Panc1 (cell line): ENCODE measurements at regions not wholly inside any gene's neighbourhood (a gene's known extent, or its start where the extent isn't known, plus 50 kb on each side); places are given as distances from the start of the nearest gene placed in this dataset.

Experiments used
- ATAC-seq: fragments of 200-7000 bp; cut with Tn5 transposase; 2 replicates; pipeline ENCODE4 v1.9.1; 2020; ENCODE audit warnings: mild to moderate bottlenecking, moderate library complexity
- BruUV-seq: library from RNA; stranded (reverse); fragments of 400-500 nt; replicated peaks from 2 replicates; lab custom pipeline; 2021; lab: Mats Ljungman, UMichigan
- CTCF ChIA-PET: fragments of 300-600 bp; sonication (Branson Sonifier 250); formaldehyde crosslinking; loops from one replicate; lab custom pipeline; 2022; ENCODE audit warnings: antibody characterized with exemption; lab: Charles Lee
- POLR2A ChIA-PET: fragments of 300-600 bp; sonication (Branson Sonifier 250); formaldehyde crosslinking; loops from one replicate; lab custom pipeline; 2022; ENCODE audit warnings: antibody characterized with exemption; lab: Charles Lee
- DNase-seq: peaks from one replicate; pipeline ENCODE4 v3.0.0-alpha.2; 2010; ENCODE audit warnings: low read depth, low spot score
- H3K27ac ChIP-seq: 2 replicates; pipeline ENCODE4 v1.5.1; 2011; ENCODE audit warnings: mild to moderate bottlenecking, low read length, inconsistent platforms
- H3K27me3 ChIP-seq: fragments of 200-500 bp; sonication (Bioruptor generic); 2 replicates; pipeline ENCODE4 v1.6.0; 2014; ENCODE audit warnings: low read length, inconsistent platforms; ENCODE audit not compliant: control insufficient read depth, insufficient read depth
- H3K36me3 ChIP-seq: fragments of 200-500 bp; sonication (Bioruptor generic); 2 replicates; pipeline ENCODE4 v1.5.1; 2014; ENCODE audit warnings: inconsistent platforms, mild to moderate bottlenecking, low read length, moderate library complexity; ENCODE audit not compliant: control insufficient read depth, insufficient read depth
- H3K4me1 ChIP-seq: 2 replicates; pipeline ENCODE4 v1.5.1; 2011; ENCODE audit warnings: inconsistent platforms, mild to moderate bottlenecking, low read length, moderate library complexity; ENCODE audit not compliant: control insufficient read depth, insufficient read depth
- H3K4me3 ChIP-seq, 2 experiments: 2 replicates each; pipeline ENCODE4 v1.5.1; 2011 to 2012; ENCODE audit warnings: low read depth in 2 of 2, low read length in 2 of 2, mild to moderate bottlenecking in 2 of 2, inconsistent platforms in 1 of 2, moderate library complexity in 1 of 2
- H3K9me3 ChIP-seq: fragments of 200-500 bp; sonication (Bioruptor generic); 2 replicates; pipeline ENCODE4 v1.5.1; 2014; ENCODE audit warnings: low read depth, mild to moderate bottlenecking, inconsistent platforms, low read length, moderate library complexity; ENCODE audit not compliant: control insufficient read depth, insufficient read depth
- CTCF ChIP-seq: fragments of 450-650 bp; IDR thresholded peaks from 2 replicates; pipeline ENCODE4 v1.5.1; 2017; ENCODE audit warnings: mild to moderate bottlenecking
- POLR2AphosphoS5 ChIP-seq: IDR thresholded peaks from 2 replicates; pipeline ENCODE4 v1.6.1; 2012; ENCODE audit warnings: mild to moderate bottlenecking, low read depth, low read length, moderate library complexity
- REST ChIP-seq, 2 experiments: IDR thresholded peaks; 2 replicates each; pipeline ENCODE4 v1.6.1; 2011 to 2012; ENCODE audit warnings: low read depth in 2 of 2, control low read depth in 1 of 2, low read length in 1 of 2, mild to moderate bottlenecking in 1 of 2, moderate library complexity in 1 of 2; ENCODE audit not compliant: insufficient read depth in 1 of 2
- SIN3A ChIP-seq: IDR thresholded peaks from 2 replicates; pipeline ENCODE4 v1.6.1; 2012; ENCODE audit warnings: low read depth, mild to moderate bottlenecking, low read length, moderate library complexity, borderline replicate concordance; ENCODE audit not compliant: insufficient read depth
- TCF7L2 ChIP-seq: IDR thresholded peaks from 2 replicates; pipeline ENCODE4 v1.6.1; 2011; ENCODE audit warnings: mild to moderate bottlenecking, low read depth, low read length, inconsistent platforms
- in situ Hi-C: cut with HindIII; loops from 2 replicates; pipeline ENCODE4 v1.10.0; 2016; ENCODE audit warnings: low sequenced_read_pairs, low pct_unique_long_range_greater_than_20kb
- intact Hi-C: fragments of 100-400 bp; cut with micrococcal nuclease; formaldehyde crosslinking; loops from one replicate; pipeline ENCODE4 v1.10.0; 2022; ENCODE audit not compliant: unreplicated experiment

GRCh38 chr4:132770776-132771175 is 378.3 kb upstream of the PCDH10 start:
- intact Hi-C loops (no loop called here), in situ Hi-C loops (no loop called here)
- ChIA-PET CTCF (no interaction called here), POLR2A (no interaction called here)
- Histone ChIP-seq H3K9me3 (no peaks in the 10 kb centered on the region), H3K27ac (no peak overlapping the region), H3K27me3 (no peaks in the 10 kb centered on the region), H3K36me3 (no peaks in the 10 kb centered on the region), H3K4me1 (no peaks in the 10 kb centered on the region), H3K4me3 (no peak overlapping the region)
- no TSS peak for BruUV-seq
- no peak for DNase-seq
- no peak for ATAC-seq
- TF ChIP-seq SIN3A (no peak), POLR2AphosphoS5 (no peak), REST (IDR thresholded peaks at IDR 0.05; ENCODE audit: insufficient read depth in 1 of 2, low read depth in 2 of 2, low read length in 1 of 2) (no peak), TCF7L2 (no peak), CTCF (no peak)

GRCh38 chr4:132792310-132792709 is 356.8 kb upstream of the PCDH10 start:
- no TSS peak for BruUV-seq
- no peak overlapping the region for H3K27ac ChIP-seq
- no peaks in the 10 kb centered on the region for H3K36me3 ChIP-seq
- CTCF ChIA-PET = no interaction called here
- no peak for ATAC-seq
- no peaks in the 10 kb centered on the region for H3K27me3 ChIP-seq
- in situ Hi-C loops = no loop called here
- TF ChIP-seq TCF7L2 (no peak), SIN3A (no peak), REST (IDR thresholded peaks at IDR 0.05; ENCODE audit: insufficient read depth in 1 of 2, low read depth in 2 of 2, low read length in 1 of 2) (no peak), POLR2AphosphoS5 (no peak), CTCF (no peak)
- no peak for DNase-seq
- intact Hi-C loops = no loop called here
- H3K4me3 ChIP-seq = no peak overlapping the region
- POLR2A ChIA-PET = no interaction called here
- H3K9me3 ChIP-seq = no peaks in the 10 kb centered on the region
- H3K4me1 ChIP-seq = no peaks in the 10 kb centered on the region
